ENCODE measurements at regions not wholly inside any gene's neighbourhood (a gene's known extent, or its start where the extent isn't known, plus 50 kb on each side); places are given as distances from the start of the nearest gene placed in this dataset.

GRCh38 chr14:22476887-22477286 lies 112.1 kb downstream of the DAD1 start:
- no peak for DNase-seq

- no peak for DNase-seq
Observed at GRCh38 chr14:22476005-22476751, 112.8 kb downstream of the DAD1 start.

GRCh38 chr14:22475381-22475780 lies 113.6 kb downstream of the DAD1 start:
- no peak for DNase-seq

- DNase-seq = no peak
Observed at GRCh38 chr14:22474730-22475351, 114.2 kb downstream of the DAD1 start.

GRCh38 chr14:22472935-22473854 lies 115.8 kb downstream of the DAD1 start:
- DNase-seq = no peak

GRCh38 chr14:22472466-22472865 lies 116.6 kb downstream of the DAD1 start:
- DNase-seq = no peak

- no peak for DNase-seq
Observed at GRCh38 chr14:22471545-22472121, 117.4 kb downstream of the DAD1 start.

GRCh38 chr14:22469538-22470303 lies 119.3 kb downstream of the DAD1 start:
- no peak for DNase-seq

GRCh38 chr14:22468830-22469229 lies 120.2 kb downstream of the DAD1 start:
- DNase-seq = no peak

GRCh38 chr14:22466491-22466890 lies 122.5 kb downstream of the DAD1 start:
- DNase-seq = no peak

- no peak for DNase-seq
Observed at GRCh38 chr14:22465201-22465840, 123.7 kb downstream of the DAD1 start.

GRCh38 chr14:22464422-22465142 lies 124.4 kb downstream of the DAD1 start:
- DNase-seq = no peak

GRCh38 chr14:22463763-22464173 lies 125.3 kb downstream of the DAD1 start:
- DNase-seq = no peak

GRCh38 chr14:22462923-22463322 lies 126.1 kb downstream of the DAD1 start:
- no peak for DNase-seq

GRCh38 chr14:22460461-22461195 lies 128.4 kb downstream of the DAD1 start:
- no peak for DNase-seq

- DNase-seq = no peak
Observed at GRCh38 chr14:22458737-22459136, 130.3 kb downstream of the DAD1 start.

GRCh38 chr14:22456998-22457594 lies 131.9 kb downstream of the DAD1 start:
- no peak for DNase-seq

- no peak for DNase-seq
Observed at GRCh38 chr14:22456421-22456820, 132.6 kb downstream of the DAD1 start.

- no peak for DNase-seq
Observed at GRCh38 chr14:22452330-22452729, 136.7 kb downstream of the DAD1 start.

GRCh38 chr14:22450266-22450665 lies 138.8 kb downstream of the DAD1 start:
- no peak for DNase-seq
